CD4-positive, alpha-beta T cell treated with Interleukin-12 subunit alpha and Interleukin-12 subunit beta, for 1 hour (primary cell): ENCODE measurements at regions not wholly inside any gene's neighbourhood (a gene's known extent, or its start where the extent isn't known, plus 50 kb on each side); places are given as distances from the start of the nearest gene placed in this dataset.

Experiments used
- DNase-seq: peaks from one replicate; pipeline ENCODE4 v3.0.0-alpha.2; 2020

- DNase-seq, result no peak
Measured at GRCh38 chr4:11727903-11728564, 299.3 kb upstream of the HS3ST1 start.

- no peak for DNase-seq
Measured at GRCh38 chr4:11724731-11725130, 296.0 kb upstream of the HS3ST1 start.

GRCh38 chr4:11722223-11722622 is 293.5 kb upstream of the HS3ST1 start:
- DNase-seq, result no peak

GRCh38 chr4:11720292-11720691 is 291.6 kb upstream of the HS3ST1 start:
- DNase-seq, result no peak

GRCh38 chr4:11719879-11720278 is 291.2 kb upstream of the HS3ST1 start:
- DNase-seq, result no peak

- no peak for DNase-seq
Measured at GRCh38 chr4:11715753-11716521, 287.2 kb upstream of the HS3ST1 start.

GRCh38 chr4:11710453-11711093 is 281.9 kb upstream of the HS3ST1 start:
- no peak for DNase-seq

GRCh38 chr4:11704186-11704830 is 275.6 kb upstream of the HS3ST1 start:
- DNase-seq, result no peak

- DNase-seq, result no peak
Measured at GRCh38 chr4:11702886-11703557, 274.3 kb upstream of the HS3ST1 start.

- DNase-seq, result no peak
Measured at GRCh38 chr4:11701966-11702725, 273.5 kb upstream of the HS3ST1 start.

- no peak for DNase-seq
Measured at GRCh38 chr4:11700751-11701226, 272.1 kb upstream of the HS3ST1 start.

GRCh38 chr4:11698846-11699590 is 270.3 kb upstream of the HS3ST1 start:
- no peak for DNase-seq

GRCh38 chr4:11698033-11698432 is 269.3 kb upstream of the HS3ST1 start:
- no peak for DNase-seq

GRCh38 chr4:11693693-11694092 is 265.0 kb upstream of the HS3ST1 start:
- DNase-seq, result no peak

- DNase-seq, result no peak
Measured at GRCh38 chr4:11691236-11691635, 262.5 kb upstream of the HS3ST1 start.

- DNase-seq, result no peak
Measured at GRCh38 chr4:11687727-11688126, 259.0 kb upstream of the HS3ST1 start.

- no peak for DNase-seq
Measured at GRCh38 chr4:11685481-11685880, 256.8 kb upstream of the HS3ST1 start.

GRCh38 chr4:11675051-11675800 is 246.5 kb upstream of the HS3ST1 start:
- DNase-seq, result no peak

- no peak for DNase-seq
Measured at GRCh38 chr4:11670304-11670703, 241.6 kb upstream of the HS3ST1 start.

- no peak for DNase-seq
Measured at GRCh38 chr4:11669156-11669555, 240.5 kb upstream of the HS3ST1 start.

GRCh38 chr4:11663114-11663513 is 234.4 kb upstream of the HS3ST1 start:
- no peak for DNase-seq
